ENCODE measurements at regions not wholly inside any gene's neighbourhood (a gene's known extent, or its start where the extent isn't known, plus 50 kb on each side); places are given as distances from the start of the nearest gene placed in this dataset.

DNA sequence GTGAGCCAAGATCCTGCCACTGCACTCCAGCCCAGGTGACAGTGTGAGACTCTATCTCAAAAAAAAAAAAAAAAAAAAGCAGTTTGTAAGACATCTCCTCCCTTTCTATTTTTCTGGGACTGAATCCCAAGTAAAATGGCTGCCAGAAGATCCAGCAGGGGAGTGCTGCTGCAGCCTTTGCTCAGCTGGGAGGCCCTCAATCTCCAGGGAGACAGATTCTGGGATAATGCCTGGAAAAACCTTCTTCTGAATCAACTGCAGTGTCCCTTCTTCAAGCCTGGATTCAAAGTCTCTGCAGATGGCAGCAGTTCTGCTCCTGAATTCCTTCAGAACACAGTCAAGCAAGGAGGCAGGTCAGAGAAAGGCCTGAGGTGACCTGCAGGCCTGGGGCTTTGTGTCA lies 191.0 kb upstream of the NRIP1 start:
- Histone ChIP-seq H3K4me3 (ENCODE audit: insufficient read depth, low read depth, low read length) (no peak overlapping the region), H3K18ac (ENCODE audit: low read depth, low read length) (no peak overlapping the region), H2BK20ac (ENCODE audit: low read depth, low read length) (no peak overlapping the region), H3K56ac (ENCODE audit: extremely low read depth, insufficient read depth, low read length) (no peak overlapping the region), H4K20me1 (ENCODE audit: insufficient read depth, low read length) (no peaks in the 10 kb centered on the region), H3K4me2 (ENCODE audit: low read depth, low read length) (no peak overlapping the region), H3K27me3 (ENCODE audit: control insufficient read depth, insufficient read depth, low read length) (no peaks in the 10 kb centered on the region), H2BK120ac (ENCODE audit: low read depth, low read length) (no peak overlapping the region), H3K9ac (ENCODE audit: low read depth, low read length) (no peak overlapping the region), H2BK15ac (ENCODE audit: low read depth, low read length) (no peak overlapping the region), H3K9me1 (ENCODE audit: insufficient read depth, low read length) (no peaks in the 10 kb centered on the region), H4K91ac (ENCODE audit: insufficient read depth, low read depth, low read length) (no peak overlapping the region), H3K23ac (ENCODE audit: low read depth, low read length) (no peak overlapping the region), H3K79me1 (ENCODE audit: low read depth in 1 of 2, low read length in 2 of 2) (no peaks in the 10 kb centered on the region), H2AK9ac (replicated peaks; ENCODE audit: low read depth, low read length, poor library complexity) (no peak overlapping the region), H4K8ac (ENCODE audit: low read depth in 2 of 2, low read length in 2 of 2) (no peak overlapping the region), H3K9me3 (ENCODE audit: control insufficient read depth, insufficient read depth, low read length) (no peaks in the 10 kb centered on the region), H3K4me1 (ENCODE audit: control insufficient read depth, insufficient read depth, low read length) (no peaks in the 10 kb centered on the region), H4K5ac (ENCODE audit: low read depth, low read length) (no peak overlapping the region), H3K4ac (ENCODE audit: low read depth, low read length) (no peak overlapping the region), H2BK5ac (ENCODE audit: low read depth, low read length, poor library complexity, severe bottlenecking) (no peak overlapping the region), H3K36me3 (ENCODE audit: control insufficient read depth, insufficient read depth, low read length) (no peaks in the 10 kb centered on the region), H3K27ac (ENCODE audit: insufficient read depth, low read length) (no peak overlapping the region), H2AFZ (replicated peaks; ENCODE audit: low read length, poor library complexity) (no peak overlapping the region), H3K14ac (replicated peaks; ENCODE audit: low read depth, low read length) (no peak overlapping the region), H2AK5ac (ENCODE audit: low read depth, low read length) (no peak overlapping the region)
- DNase-seq, result no peak
- dilution Hi-C loops (cut with HindIII; ENCODE audit: low sequenced_read_pairs, unreplicated experiment), result no loop called here
- ATAC-seq (ENCODE audit: low read depth), result no peak
- no TSS peak for BruUV-seq (replicated peaks)
- CTCF ChIA-PET, result no interaction called here
- intact Hi-C loops (cut with micrococcal nuclease), result no loop called here
- TF ChIP-seq RFX5 (IDR thresholded peaks at IDR 0.05; ENCODE audit: low read depth, low read length), result no peak
- TF ChIP-seq RAD21 (IDR thresholded peaks at IDR 0.05; ENCODE audit: low read length), result no peak
- no peak for TF ChIP-seq POLR2A (IDR thresholded peaks at IDR 0.05; ENCODE audit: low read depth, low read length)
- no peak for TF ChIP-seq ELK1 (IDR thresholded peaks at IDR 0.05; ENCODE audit: borderline replicate concordance, low read depth, low read length)
- no peak for TF ChIP-seq USF2 (IDR thresholded peaks at IDR 0.05; ENCODE audit: low read depth, low read length)
- TF ChIP-seq CHD1 (IDR thresholded peaks at IDR 0.05; ENCODE audit: low read depth, low read length), result no peak
- no peak for TF ChIP-seq MAFK (IDR thresholded peaks at IDR 0.05; ENCODE audit: low read depth, low read length)
- TF ChIP-seq MXI1 (IDR thresholded peaks at IDR 0.05; ENCODE audit: borderline replicate concordance, low read depth, low read length), result no peak
- TF ChIP-seq CTCF (conservative IDR thresholded peaks at IDR 0.05; ENCODE audit: low read depth, low read length), result no peak
- POLR2A ChIA-PET (ENCODE audit: unreplicated experiment), result no interaction called here
- in situ Hi-C loops (cut with MboI; ENCODE audit: low sequenced_read_pairs), result no loop called here

All from IMR-90 (cell line).